ENCODE measurements at regions not wholly inside any gene's neighbourhood (a gene's known extent, or its start where the extent isn't known, plus 50 kb on each side); places are given as distances from the start of the nearest gene placed in this dataset.

GRCh38 chr12:11461433-11461832 is 66.1 kb upstream of the PRB2 start:
- Histone ChIP-seq H4K5ac (ENCODE audit: low read depth, low read length) (no peak overlapping the region), H2AK5ac (ENCODE audit: low read depth, low read length) (no peak overlapping the region), H3K27me3 (ENCODE audit: control insufficient read depth, insufficient read depth, low read length) (no peaks in the 10 kb centered on the region), H2BK5ac (ENCODE audit: low read depth, low read length, poor library complexity, severe bottlenecking) (no peak overlapping the region), H3K4ac (ENCODE audit: low read depth, low read length) (no peak overlapping the region), H2BK20ac (ENCODE audit: low read depth, low read length) (no peak overlapping the region), H2AFZ (replicated peaks; ENCODE audit: low read length, poor library complexity) (no peak overlapping the region), H3K9me3 (ENCODE audit: control insufficient read depth, insufficient read depth, low read length) (no peaks in the 10 kb centered on the region; the same call in 1 of the 2 replicates), H3K4me1 (ENCODE audit: control insufficient read depth, insufficient read depth, low read length) (no peaks in the 10 kb centered on the region), H2BK120ac (ENCODE audit: low read depth, low read length) (no peak overlapping the region), H3K27ac (ENCODE audit: insufficient read depth, low read length) (no peak overlapping the region), H3K9ac (ENCODE audit: low read depth, low read length) (no peak overlapping the region), H3K36me3 (ENCODE audit: control insufficient read depth, insufficient read depth, low read length) (no peaks in the 10 kb centered on the region), H3K14ac (replicated peaks; ENCODE audit: low read depth, low read length) (no peak overlapping the region), H3K79me1 (ENCODE audit: low read depth in 1 of 2, low read length in 2 of 2) (no peaks in the 10 kb centered on the region), H3K56ac (ENCODE audit: extremely low read depth, insufficient read depth, low read length) (no peak overlapping the region), H4K91ac (ENCODE audit: insufficient read depth, low read depth, low read length) (no peak overlapping the region), H3K4me3 (ENCODE audit: insufficient read depth, low read depth, low read length) (no peak overlapping the region), H3K18ac (ENCODE audit: low read depth, low read length) (no peak overlapping the region), H4K20me1 (ENCODE audit: insufficient read depth, low read length) (no peaks in the 10 kb centered on the region), H2BK15ac (ENCODE audit: low read depth, low read length) (no peak overlapping the region), H3K4me2 (ENCODE audit: low read depth, low read length) (no peak overlapping the region), H2AK9ac (replicated peaks; ENCODE audit: low read depth, low read length, poor library complexity) (no peak overlapping the region), H3K9me1 (ENCODE audit: insufficient read depth, low read length) (no peaks in the 10 kb centered on the region), H4K8ac (ENCODE audit: low read depth in 2 of 2, low read length in 2 of 2) (no peak overlapping the region), H3K23ac (ENCODE audit: low read depth, low read length) (no peak overlapping the region)
- intact Hi-C loops (cut with micrococcal nuclease) (no loop called here), dilution Hi-C loops (cut with HindIII; ENCODE audit: low sequenced_read_pairs, unreplicated experiment) (no loop called here), in situ Hi-C loops (cut with MboI; ENCODE audit: low sequenced_read_pairs) (no loop called here)
- ChIA-PET CTCF (no interaction called here), POLR2A (ENCODE audit: unreplicated experiment) (no interaction called here)
- WGBS, 2 experiments (ENCODE audit: extremely low coverage in 2 of 2, insufficient read length in 1 of 2): 0% methylated on average over 1 of the region's 4 CpGs; no CpG with 5 or more reads in 1 of the 2 experiments
- ATAC-seq (ENCODE audit: low read depth) (no peak), DNase-seq (no peak)
- TF ChIP-seq, protein P1, sequence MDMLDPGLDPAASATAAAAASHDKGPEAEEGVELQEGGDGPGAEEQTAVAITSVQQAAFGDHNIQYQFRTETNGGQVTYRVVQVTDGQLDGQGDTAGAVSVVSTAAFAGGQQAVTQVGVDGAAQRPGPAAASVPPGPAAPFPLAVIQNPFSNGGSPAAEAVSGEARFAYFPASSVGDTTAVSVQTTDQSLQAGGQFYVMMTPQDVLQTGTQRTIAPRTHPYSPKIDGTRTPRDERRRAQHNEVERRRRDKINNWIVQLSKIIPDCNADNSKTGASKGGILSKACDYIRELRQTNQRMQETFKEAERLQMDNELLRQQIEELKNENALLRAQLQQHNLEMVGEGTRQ (IDR thresholded peaks at IDR 0.05; ENCODE audit: low read depth, low read length): no peak
- TF ChIP-seq CHD1 (IDR thresholded peaks at IDR 0.05; ENCODE audit: low read depth, low read length): no peak
- no peak for TF ChIP-seq RFX5 (IDR thresholded peaks at IDR 0.05; ENCODE audit: low read depth, low read length)
- TF ChIP-seq ELK1 (IDR thresholded peaks at IDR 0.05; ENCODE audit: borderline replicate concordance, low read depth, low read length): no peak
- no peak for TF ChIP-seq RCOR1 (IDR thresholded peaks at IDR 0.05; ENCODE audit: insufficient replicate concordance, low read length)
- TF ChIP-seq NFE2L2 (IDR thresholded peaks at IDR 0.05; ENCODE audit: low read depth, low read length): no peak
- TF ChIP-seq POLR2A (IDR thresholded peaks at IDR 0.05; ENCODE audit: low read depth, low read length): no peak
- no peak for TF ChIP-seq MXI1 (IDR thresholded peaks at IDR 0.05; ENCODE audit: borderline replicate concordance, low read depth, low read length)
- TF ChIP-seq BHLHE40 (IDR thresholded peaks at IDR 0.05; ENCODE audit: low read depth, low read length): no peak
- TF ChIP-seq CTCF (conservative IDR thresholded peaks at IDR 0.05; ENCODE audit: low read depth, low read length): no peak
- TF ChIP-seq SMC3 (IDR thresholded peaks at IDR 0.05; ENCODE audit: low read depth, low read length): no peak
- TF ChIP-seq CEBPB (IDR thresholded peaks at IDR 0.05; ENCODE audit: low read depth, low read length): no peak
- no peak for TF ChIP-seq MAZ (IDR thresholded peaks at IDR 0.05; ENCODE audit: borderline replicate concordance, low read depth, low read length)
- no peak for TF ChIP-seq RAD21 (IDR thresholded peaks at IDR 0.05; ENCODE audit: low read length)
- no peak for TF ChIP-seq MAFK (IDR thresholded peaks at IDR 0.05; ENCODE audit: low read depth, low read length)
- TF ChIP-seq FOS (IDR thresholded peaks at IDR 0.05; ENCODE audit: low read depth, low read length): no peak
- no TSS peak for BruUV-seq (replicated peaks)
